GM13977 (cell line): ENCODE measurements at regions not wholly inside any gene's neighbourhood (a gene's known extent, or its start where the extent isn't known, plus 50 kb on each side); places are given as distances from the start of the nearest gene placed in this dataset.
"Not testable (repeated sequence)": the region's sequence is repeated elsewhere in the genome, so short reads cannot be mapped to it uniquely, and the experiment has no call there.

ENCODE experiments used
- DNase-seq: peaks from one replicate; pipeline ENCODE4 v3.0.0; 2012; ENCODE audit warnings: low spot score
- in situ Hi-C: fragments of 300-500 bp; cut with MboI; formaldehyde crosslinking; loops from one replicate; pipeline ENCODE4 v1.12.0; 2022; ENCODE audit warnings: low sequenced_read_pairs, low pct_unique_long_range_greater_than_20kb, mixed read lengths, inconsistent platforms; ENCODE audit not compliant: unreplicated experiment
- TF ChIP-seq, protein P1 (sequence below): IDR thresholded peaks from 2 replicates; pipeline ENCODE4 v1.5.1; 2012; ENCODE audit warnings: mild to moderate bottlenecking, control low read depth; ENCODE audit not compliant: insufficient read depth; ENCODE audit errors: extremely low read depth, missing control alignments

DNA sequence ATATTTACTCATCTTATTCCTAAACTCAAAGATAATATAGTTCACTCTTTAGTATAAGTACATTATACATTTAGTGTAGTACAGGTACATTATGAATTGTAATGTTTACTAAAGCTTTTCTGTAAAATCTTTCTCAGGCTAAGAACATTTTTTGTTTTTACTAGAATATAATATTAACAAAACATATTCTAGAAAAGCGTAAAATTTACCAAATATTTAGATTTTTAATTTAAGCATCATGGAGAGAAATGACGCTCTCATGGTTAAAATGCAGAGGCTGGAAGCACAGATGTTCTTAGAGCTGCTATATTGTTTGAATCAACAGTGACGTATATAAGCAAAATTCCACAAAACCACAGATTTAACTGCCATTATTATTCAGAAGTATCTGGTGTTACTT is 54.7 kb upstream of the NBPF15 start:
- in situ Hi-C loops, DNase-seq: not testable (repeated sequence)

DNA sequence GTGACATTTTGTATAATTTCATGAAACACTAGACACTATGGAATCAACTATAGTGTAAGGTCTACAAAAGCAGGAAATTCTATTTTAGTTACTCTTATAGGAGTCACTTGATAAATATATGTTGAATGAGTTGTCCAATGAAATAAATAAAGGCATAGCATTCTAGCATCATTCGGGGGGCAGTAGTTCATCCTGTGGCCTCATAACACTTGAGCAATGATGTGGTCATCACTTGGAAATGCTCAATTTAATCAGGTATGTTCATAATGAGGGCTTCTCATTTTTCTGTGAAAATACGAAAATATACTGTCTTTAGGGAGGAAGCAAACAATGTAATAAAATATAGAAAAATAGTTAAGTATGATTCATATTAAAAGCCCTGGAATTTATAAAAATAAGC is 55.4 kb upstream of the NBPF15 start:
- in situ Hi-C loops, DNase-seq: not testable (repeated sequence)

DNA sequence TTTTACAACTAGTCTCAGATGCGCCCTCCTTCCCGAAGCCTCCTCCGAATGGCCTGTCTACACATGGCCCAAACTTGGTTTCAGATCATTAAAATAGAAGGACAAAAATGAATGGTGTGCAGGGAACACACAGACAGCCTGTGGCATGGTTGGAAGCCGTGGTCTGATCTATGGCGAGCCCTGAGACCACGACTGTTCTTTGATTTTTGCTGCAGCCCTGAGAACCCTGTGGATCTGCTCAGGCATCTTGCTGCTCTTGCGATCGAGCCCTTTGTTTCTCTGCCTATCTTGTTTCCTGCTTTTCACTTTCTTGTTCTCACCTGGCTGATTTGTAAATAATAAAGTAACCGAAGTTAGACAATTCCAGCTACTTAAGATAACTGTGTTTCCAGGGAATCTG is 57.0 kb upstream of the NBPF15 start:
- DNase-seq, in situ Hi-C loops: not testable (repeated sequence)

DNA sequence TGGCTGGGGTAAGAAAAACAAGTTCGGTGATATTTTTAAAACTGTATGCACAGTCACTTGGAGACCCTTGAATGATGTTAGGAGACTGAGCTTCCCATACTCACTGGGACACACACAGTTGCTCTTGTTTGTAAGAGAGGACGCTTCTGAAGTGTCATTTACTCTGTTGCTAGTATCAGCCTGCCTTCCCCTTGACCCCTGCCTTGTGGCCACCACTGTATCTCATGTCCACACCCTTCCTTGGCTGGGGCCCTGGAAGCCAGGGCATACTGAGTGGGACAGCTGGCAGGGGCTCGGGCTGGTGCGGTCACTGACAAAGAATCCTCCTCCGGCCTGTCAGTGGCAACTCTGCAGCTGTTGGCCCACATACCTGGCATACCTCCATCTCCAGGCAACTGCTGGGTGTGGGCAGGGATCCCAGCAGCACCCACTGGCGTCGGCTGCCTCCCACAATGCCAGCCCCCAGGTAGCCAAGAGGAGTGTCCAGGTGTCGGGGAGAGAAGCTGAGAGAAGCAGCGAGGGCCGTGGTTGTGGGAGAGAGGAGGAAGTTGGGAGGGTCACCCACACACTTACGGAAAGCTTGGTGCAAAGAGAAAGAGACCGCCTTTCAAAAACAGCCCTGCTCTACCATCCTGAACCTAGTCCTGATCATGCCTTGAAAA is 58.2 kb upstream of the NBPF15 start:
- DNase-seq, in situ Hi-C loops: not testable (repeated sequence)

DNA sequence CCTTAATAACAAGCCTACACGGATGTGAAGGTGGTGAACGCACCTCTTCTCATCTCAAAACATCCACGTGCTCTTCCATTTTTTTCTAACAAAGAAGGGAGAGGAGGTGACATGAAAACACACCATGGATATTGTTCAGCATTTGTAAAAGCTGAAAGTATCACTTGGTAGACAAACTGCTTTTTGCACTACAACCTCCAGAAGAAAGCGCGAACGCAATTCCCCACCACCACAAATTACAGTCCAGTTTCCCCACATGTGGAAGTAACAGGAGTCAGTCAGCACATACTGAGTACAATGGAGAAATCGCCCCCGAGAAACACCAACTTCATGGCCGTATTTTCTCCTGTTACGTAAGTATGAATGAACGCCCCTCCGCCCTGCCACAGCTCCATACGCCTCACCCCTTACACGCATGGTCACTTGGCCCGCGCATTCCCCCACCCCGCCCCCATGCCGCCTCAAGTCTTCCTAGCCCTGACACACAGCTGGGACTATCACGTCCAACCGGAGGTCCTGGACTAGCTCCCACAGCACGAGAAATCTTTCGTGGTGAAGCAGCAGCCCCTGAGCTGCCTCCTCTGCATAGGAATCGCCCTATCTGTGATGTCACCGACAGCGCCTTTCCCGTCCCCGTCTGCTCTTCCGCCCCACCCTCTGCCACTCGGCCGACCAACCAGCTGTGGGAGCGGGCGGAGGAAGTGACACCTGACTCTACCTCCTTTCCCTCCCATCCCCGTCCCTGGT is 62.4 kb upstream of the NBPF15 start:
- in situ Hi-C loops, DNase-seq: not testable (repeated sequence)

DNA sequence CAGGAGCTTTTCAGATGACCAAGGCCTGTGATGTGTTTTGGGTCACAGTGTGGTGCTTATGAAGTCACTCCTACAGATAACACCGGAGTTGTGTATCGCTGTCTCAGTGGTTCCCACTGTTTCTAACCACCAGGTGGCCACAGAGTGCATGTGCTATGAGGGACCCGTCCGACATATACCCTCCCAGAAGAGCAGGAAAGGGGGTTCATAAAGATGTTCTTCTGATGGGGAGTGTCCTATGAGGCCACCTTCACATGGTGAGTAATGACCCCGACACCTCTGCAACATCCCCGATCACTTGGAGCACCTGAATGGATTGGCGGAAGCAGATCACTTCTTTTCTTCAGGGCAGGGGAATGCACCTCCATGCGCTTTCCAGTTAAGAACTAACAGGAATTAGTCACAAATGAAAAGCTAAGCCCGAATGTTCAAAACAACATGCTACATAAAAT is 60.5 kb upstream of the PPIAL4F start:
- DNase-seq, in situ Hi-C loops: not testable (repeated sequence)
- TF ChIP-seq, protein P1, sequence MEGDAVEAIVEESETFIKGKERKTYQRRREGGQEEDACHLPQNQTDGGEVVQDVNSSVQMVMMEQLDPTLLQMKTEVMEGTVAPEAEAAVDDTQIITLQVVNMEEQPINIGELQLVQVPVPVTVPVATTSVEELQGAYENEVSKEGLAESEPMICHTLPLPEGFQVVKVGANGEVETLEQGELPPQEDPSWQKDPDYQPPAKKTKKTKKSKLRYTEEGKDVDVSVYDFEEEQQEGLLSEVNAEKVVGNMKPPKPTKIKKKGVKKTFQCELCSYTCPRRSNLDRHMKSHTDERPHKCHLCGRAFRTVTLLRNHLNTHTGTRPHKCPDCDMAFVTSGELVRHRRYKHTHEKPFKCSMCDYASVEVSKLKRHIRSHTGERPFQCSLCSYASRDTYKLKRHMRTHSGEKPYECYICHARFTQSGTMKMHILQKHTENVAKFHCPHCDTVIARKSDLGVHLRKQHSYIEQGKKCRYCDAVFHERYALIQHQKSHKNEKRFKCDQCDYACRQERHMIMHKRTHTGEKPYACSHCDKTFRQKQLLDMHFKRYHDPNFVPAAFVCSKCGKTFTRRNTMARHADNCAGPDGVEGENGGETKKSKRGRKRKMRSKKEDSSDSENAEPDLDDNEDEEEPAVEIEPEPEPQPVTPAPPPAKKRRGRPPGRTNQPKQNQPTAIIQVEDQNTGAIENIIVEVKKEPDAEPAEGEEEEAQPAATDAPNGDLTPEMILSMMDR: peak; percentile 20

DNA sequence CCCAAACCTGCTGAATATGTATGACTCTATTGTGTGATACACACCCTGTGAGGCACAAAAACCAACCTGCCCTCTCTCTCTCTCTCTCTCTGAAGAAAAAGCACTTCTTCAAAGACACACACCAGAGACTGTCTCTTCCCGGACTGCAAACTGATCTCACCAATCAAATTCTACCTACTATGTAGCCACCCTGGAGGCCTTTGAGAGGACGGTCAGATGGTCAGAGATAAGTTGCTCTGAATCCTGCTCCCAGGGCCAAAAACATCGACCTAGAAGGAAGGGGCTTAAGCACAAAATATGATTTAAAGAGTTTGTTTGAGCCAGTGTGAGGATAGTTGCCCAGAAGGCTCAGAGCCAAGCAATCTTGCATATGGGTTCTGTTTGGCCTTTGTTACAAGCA is 59.2 kb upstream of the PPIAL4F start:
- DNase-seq, in situ Hi-C loops: not testable (repeated sequence)

DNA sequence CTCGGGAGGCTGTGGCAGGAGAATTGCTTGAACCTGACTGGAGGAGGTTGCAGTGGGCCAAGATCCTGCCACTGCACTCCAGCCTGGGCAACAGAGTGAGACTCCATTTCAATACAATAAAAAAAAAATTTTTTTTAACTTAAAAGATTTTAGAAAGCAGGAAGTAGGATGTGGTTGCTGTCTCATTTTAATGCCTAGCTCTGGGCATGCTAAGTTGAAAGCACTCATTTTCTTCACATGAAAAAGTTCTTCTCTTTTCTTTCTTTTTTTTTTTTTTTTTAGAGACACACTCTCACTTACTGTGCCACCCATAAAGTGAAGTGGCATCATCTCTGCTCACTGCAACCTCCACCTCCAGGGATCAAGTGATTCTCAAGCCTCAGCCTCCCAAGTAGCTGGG is 58.4 kb upstream of the PPIAL4F start:
- DNase-seq, in situ Hi-C loops: not testable (repeated sequence)

DNA sequence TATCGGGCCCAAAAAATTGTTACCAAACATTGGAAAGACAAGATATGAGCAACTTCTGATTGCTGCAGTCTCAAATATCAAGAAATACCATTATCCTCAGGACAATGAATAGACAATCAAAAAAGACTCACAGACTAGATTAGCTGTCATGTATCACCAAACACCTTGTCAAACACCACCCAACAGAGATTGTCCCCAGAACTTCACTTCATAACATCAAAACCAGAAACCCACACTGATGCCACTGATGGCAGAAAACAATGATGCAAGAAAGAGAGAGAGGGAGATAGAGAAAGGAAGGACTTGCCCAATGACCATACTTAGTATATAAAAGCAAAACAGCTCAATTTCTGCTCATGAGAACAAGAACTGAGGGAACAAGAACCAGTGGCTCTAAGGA is 56.0 kb upstream of the PPIAL4F start:
- DNase-seq, in situ Hi-C loops: not testable (repeated sequence)

DNA sequence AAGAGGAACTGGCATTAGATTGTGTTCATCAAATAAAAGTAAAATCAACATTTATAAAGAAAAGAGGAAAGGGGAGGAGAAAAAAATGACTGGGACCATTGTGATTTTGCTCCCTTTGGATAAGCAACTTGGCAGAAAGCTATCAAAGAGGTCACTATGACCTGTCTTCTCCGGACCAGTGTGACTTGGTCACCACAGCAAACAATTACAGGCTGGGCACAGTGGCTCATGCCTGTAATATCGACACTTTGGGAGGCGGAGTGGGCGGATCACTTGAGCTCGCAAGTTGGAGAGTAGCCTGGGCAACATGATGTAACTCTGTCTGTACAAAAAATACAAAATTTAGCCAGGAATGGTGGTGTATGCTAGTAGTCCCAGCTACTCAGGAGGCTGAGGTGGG is 55.5 kb upstream of the PPIAL4F start:
- in situ Hi-C loops, DNase-seq: not testable (repeated sequence)

DNA sequence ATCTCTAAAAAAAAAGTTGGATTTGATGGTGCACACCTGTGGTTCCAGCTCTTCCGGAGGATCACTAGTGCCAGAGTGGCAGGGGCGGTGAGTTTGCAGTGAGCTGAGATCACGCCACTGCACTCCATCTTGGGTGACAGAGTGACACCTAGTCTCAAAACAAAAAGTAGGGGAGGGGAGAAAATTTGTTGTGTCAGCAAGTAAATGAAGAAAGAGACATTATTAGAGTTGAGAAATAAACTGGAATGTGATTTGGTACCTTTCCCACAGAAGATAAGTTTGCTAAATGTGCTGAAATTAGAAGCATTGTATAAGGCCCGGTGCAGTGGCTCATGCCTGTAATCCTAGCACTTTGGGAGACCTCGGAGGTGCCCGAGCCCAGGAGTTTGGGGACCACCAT is 54.0 kb upstream of the PPIAL4F start:
- in situ Hi-C loops, DNase-seq: not testable (repeated sequence)

DNA sequence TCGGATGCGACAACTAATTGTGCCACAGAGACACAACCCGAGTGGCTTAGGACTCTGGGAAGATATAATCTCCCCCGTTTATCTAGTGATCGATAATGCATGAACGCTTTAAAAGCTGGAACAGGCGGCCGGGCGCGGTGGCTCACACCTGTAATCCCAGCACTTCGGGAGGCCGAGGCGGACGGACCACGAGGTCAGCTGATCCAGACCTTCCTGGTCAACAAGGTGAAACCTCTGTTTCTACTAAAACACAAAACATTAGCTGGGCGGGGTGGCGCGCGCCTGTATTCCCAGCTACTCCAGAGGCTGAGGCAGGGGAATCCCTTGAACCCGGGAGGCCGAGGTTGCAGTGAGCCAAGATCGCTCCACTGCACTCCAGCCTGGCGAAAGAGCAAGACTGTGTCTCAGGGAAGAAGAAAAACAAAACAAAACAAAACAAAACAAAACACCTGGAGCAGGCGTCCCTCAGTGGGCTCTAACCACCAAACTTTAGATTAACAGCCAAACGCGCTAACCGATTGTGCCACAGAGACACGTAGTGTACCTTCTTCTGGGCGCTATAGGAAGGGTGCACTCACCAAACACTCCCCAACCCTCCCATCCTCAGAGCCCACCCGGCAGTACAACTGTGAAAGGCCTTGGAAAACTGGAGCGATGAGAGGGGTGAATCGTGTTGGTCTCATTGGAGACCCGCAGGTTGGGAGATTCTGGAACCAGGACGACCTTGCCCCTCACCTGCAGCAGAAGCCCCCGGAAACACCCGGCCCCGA is 53.3 kb upstream of the PPIAL4F start:
- in situ Hi-C loops: not testable (repeated sequence)

More for the DNA sequence above, 53.3 kb upstream of the PPIAL4F start:
- not testable (repeated sequence) for DNase-seq
